ENCODE measurements at regions not wholly inside any gene's neighbourhood (a gene's known extent, or its start where the extent isn't known, plus 50 kb on each side); places are given as distances from the start of the nearest gene placed in this dataset.

- peaks cover 0 to 9% of the 10 kb centered on the region in 2 experiments; a peak in 2 of 5 replicates for H3K4me1 ChIP-seq (replicated peaks in 1 of 2; ENCODE audit: control insufficient read depth in 2 of 2, insufficient read depth in 2 of 2, low read length in 2 of 2)
- no peak overlapping the region for H2AFZ ChIP-seq (ENCODE audit: low read depth, low read length)
- H3K9me3 ChIP-seq (replicated peaks; ENCODE audit: control insufficient read depth, insufficient read depth, low read depth, low read length) = no peaks in the 10 kb centered on the region; the same call in 1 of the 2 replicates
- TF ChIP-seq ZNF766 (CRISPR knock-in tag; conservative IDR thresholded peaks at IDR 0.05) (no peak), ZNF584 (CRISPR knock-in tag; IDR thresholded peaks at IDR 0.05; ENCODE audit: low read depth) (no peak), U2AF2 (optimal IDR thresholded peaks at IDR 0.05; ENCODE audit: low read depth, low read length) (no peak), NUFIP1 (IDR thresholded peaks at IDR 0.05; ENCODE audit: partially characterized antibody) (no peak), KLF6 (CRISPR knock-in tag; IDR thresholded peaks at IDR 0.05; ENCODE audit: borderline replicate concordance) (no peak), GATAD2B (IDR thresholded peaks at IDR 0.05; ENCODE audit: borderline replicate concordance) (no peak), BCOR (IDR thresholded peaks at IDR 0.05) (no peak), HOMEZ (CRISPR knock-in tag; IDR thresholded peaks at IDR 0.05) (no peak), NRF1 (conservative IDR thresholded peaks at IDR 0.05 in 1 of 2, IDR thresholded peaks at IDR 0.05 in 1 of 2) (no peak), ZBTB8A (IDR thresholded peaks at IDR 0.05; ENCODE audit: partially characterized antibody) (no peak), ZBTB49 (CRISPR knock-in tag; IDR thresholded peaks at IDR 0.05; ENCODE audit: borderline replicate concordance) (no peak), HNRNPK (IDR thresholded peaks at IDR 0.05; ENCODE audit: low read depth, low read length, poor library complexity, severe bottlenecking) (no peak), RB1 (IDR thresholded peaks at IDR 0.05; ENCODE audit: low read depth) (no peak)
- TF ChIP-seq, protein P1, sequence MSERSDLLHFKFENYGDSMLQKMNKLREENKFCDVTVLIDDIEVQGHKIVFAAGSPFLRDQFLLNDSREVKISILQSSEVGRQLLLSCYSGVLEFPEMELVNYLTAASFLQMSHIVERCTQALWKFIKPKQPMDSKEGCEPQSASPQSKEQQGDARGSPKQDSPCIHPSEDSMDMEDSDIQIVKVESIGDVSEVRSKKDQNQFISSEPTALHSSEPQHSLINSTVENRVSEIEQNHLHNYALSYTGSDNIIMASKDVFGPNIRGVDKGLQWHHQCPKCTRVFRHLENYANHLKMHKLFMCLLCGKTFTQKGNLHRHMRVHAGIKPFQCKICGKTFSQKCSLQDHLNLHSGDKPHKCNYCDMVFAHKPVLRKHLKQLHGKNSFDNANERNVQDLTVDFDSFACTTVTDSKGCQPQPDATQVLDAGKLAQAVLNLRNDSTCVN (CRISPR knock-in tag; IDR thresholded peaks at IDR 0.05) = no peak
- TF ChIP-seq, protein P2, sequence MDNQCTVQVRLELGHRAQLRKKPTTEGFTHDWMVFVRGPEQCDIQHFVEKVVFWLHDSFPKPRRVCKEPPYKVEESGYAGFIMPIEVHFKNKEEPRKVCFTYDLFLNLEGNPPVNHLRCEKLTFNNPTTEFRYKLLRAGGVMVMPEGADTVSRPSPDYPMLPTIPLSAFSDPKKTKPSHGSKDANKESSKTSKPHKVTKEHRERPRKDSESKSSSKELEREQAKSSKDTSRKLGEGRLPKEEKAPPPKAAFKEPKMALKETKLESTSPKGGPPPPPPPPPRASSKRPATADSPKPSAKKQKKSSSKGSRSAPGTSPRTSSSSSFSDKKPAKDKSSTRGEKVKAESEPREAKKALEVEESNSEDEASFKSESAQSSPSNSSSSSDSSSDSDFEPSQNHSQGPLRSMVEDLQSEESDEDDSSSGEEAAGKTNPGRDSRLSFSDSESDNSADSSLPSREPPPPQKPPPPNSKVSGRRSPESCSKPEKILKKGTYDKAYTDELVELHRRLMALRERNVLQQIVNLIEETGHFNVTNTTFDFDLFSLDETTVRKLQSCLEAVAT (IDR thresholded peaks at IDR 0.05) = no peak
- BruUV-seq (replicated peaks) = no TSS peak
- H4K20me1 ChIP-seq (replicated peaks; ENCODE audit: control insufficient read depth, insufficient read depth, low read length) = no peaks in the 10 kb centered on the region
- H3K9ac ChIP-seq (ENCODE audit: insufficient read depth in 1 of 2, low read depth in 2 of 2, low read length in 2 of 2) = no peak overlapping the region
- intact Hi-C loops (cut with micrococcal nuclease) (no loop called here), in situ Hi-C loops (cut with MboI) (no loop called here)
- no peaks in the 10 kb centered on the region for H3K79me2 ChIP-seq (ENCODE audit: control insufficient read depth, insufficient read depth, low read length)
- no peak overlapping the region for H3K4me2 ChIP-seq (ENCODE audit: insufficient read depth, low read length)
- no peak overlapping the region for H3K4me3 ChIP-seq
- no peak overlapping the region for H3K27ac ChIP-seq (ENCODE audit: extremely low read depth, low read depth, low read length)
- ATAC-seq (no peak), DNase-seq (ENCODE audit: extremely low read depth in 1 of 4, low spot score in 3 of 4) (no peak), FAIRE-seq (no peak)
- CTCF ChIA-PET (ENCODE audit: low intra/inter-chr PET ratio) = no interaction called here
- H3K36me3 ChIP-seq (ENCODE audit: control insufficient read depth, insufficient read depth, low read length) = no peaks in the 10 kb centered on the region
- WGBS (ENCODE audit: insufficient coverage, low coverage, missing lambda C conversion rate) = 0% methylated on average over 3 of the region's 3 CpGs
- H3K27me3 ChIP-seq (ENCODE audit: control insufficient read depth in 2 of 2, insufficient read depth in 2 of 2, low read length in 2 of 2) = peaks cover 11% of the 10 kb centered on the region in 2 experiments; a peak in 4 of 5 replicates
- POLR2A ChIA-PET = no interaction called here
- H3K9me1 ChIP-seq (ENCODE audit: control insufficient read depth, insufficient read depth, low read length) = no peaks in the 10 kb centered on the region
These were observed 49.9 kb upstream of the CYP1B1 start for GRCh38 chr2:38125842-38126241.

All from K562 (cell line).